HepG2 (cell line): ENCODE measurements at regions not wholly inside any gene's neighbourhood (a gene's known extent, or its start where the extent isn't known, plus 50 kb on each side); places are given as distances from the start of the nearest gene placed in this dataset.

Source experiments
- BHLHE40 ChIP-seq: IDR thresholded peaks from 2 replicates; pipeline ENCODE4 v1.6.1; 2011; ENCODE audit warnings: low read length, improper control_type of control experiment
- CBX2 ChIP-seq, 2 experiments: fragments of 200-600 bp in 1 of 2; sonication (generic); formaldehyde crosslinking in 1 of 2; IDR thresholded peaks; 2 replicates each; pipeline versions ENCODE4 v1.7.0 to v1.8.1; 2018 to 2022; ENCODE audit warnings: low read depth in 2 of 2, low read length in 1 of 2, mild to moderate bottlenecking in 1 of 2, missing genetic modification reagents in 1 of 2
- FOXC1 ChIP-seq: sonication (generic); formaldehyde crosslinking; IDR thresholded peaks from 2 replicates; pipeline ENCODE4 v1.8.0; 2022; ENCODE audit warnings: mild to moderate bottlenecking, missing genetic modification reagents, borderline replicate concordance
- POLR2AphosphoS5 ChIP-seq: IDR thresholded peaks from 2 replicates; pipeline ENCODE4 v1.6.1; 2012; ENCODE audit warnings: low read depth, low read length
- PRPF4 ChIP-seq: fragments of 200-400 bp; formaldehyde crosslinking; IDR thresholded peaks from 2 replicates; pipeline ENCODE4 v1.6.1; 2016; ENCODE audit warnings: low read length, low read depth; ENCODE audit not compliant: poor library complexity, severe bottlenecking
- TCF12 ChIP-seq, 2 experiments: fragments of 450-650 bp in 1 of 2; sonication (generic) in 1 of 2; formaldehyde crosslinking in 1 of 2; IDR thresholded peaks; 2 replicates each; pipeline versions ENCODE4 v1.6.1 to v1.8.0; 2017 to 2022; ENCODE audit warnings: antibody characterized with exemption in 1 of 2, mild to moderate bottlenecking in 1 of 2, missing genetic modification reagents in 1 of 2, moderate library complexity in 1 of 2

GRCh38 chr1:217186664-217187063 is 444.2 kb downstream of the GPATCH2 start:
- TF ChIP-seq FOXC1 (CRISPR knock-in tag) = no peak
- no peak for TF ChIP-seq POLR2AphosphoS5
- no peak for TF ChIP-seq PRPF4
- TF ChIP-seq CBX2 (IDR thresholded peaks at IDR 0.05; ENCODE audit: low read depth, low read length) = no peak
- TF ChIP-seq CBX2 (CRISPR knock-in tag; IDR thresholded peaks at IDR 0.05; ENCODE audit: low read depth) = no peak
- TF ChIP-seq BHLHE40 = no peak
- TF ChIP-seq TCF12 (IDR thresholded peaks at IDR 0.05) = no peak
- TF ChIP-seq TCF12 (CRISPR knock-in tag; IDR thresholded peaks at IDR 0.05) = no peak
